ENCODE measurements at regions not wholly inside any gene's neighbourhood (a gene's known extent, or its start where the extent isn't known, plus 50 kb on each side); places are given as distances from the start of the nearest gene placed in this dataset.
"Not testable (repeated sequence)": the region's sequence is repeated elsewhere in the genome, so short reads cannot be mapped to it uniquely, and the experiment has no call there.

GRCh38 chr7:56697058-56697457, 435.2 kb downstream of the ZNF479 start:
- not testable (repeated sequence) for DNase-seq

- no peak for DNase-seq
These were observed 445.9 kb downstream of the ZNF479 start for GRCh38 chr7:56686276-56686859.

GRCh38 chr7:56639173-56639746, 493.0 kb downstream of the ZNF479 start:
- DNase-seq: no peak

- no peak for DNase-seq
These were observed 493.7 kb upstream of the NUPR2 start for GRCh38 chr7:56609852-56610355.

GRCh38 chr7:56605146-56605545, 488.9 kb upstream of the NUPR2 start:
- DNase-seq: no peak

GRCh38 chr7:56578612-56579011, 462.4 kb upstream of the NUPR2 start:
- no peak for DNase-seq

GRCh38 chr7:56570968-56571367, 454.8 kb upstream of the NUPR2 start:
- no peak for DNase-seq

GRCh38 chr7:56538541-56539429, 422.6 kb upstream of the NUPR2 start:
- DNase-seq: no peak

GRCh38 chr7:56537952-56538351, 421.7 kb upstream of the NUPR2 start:
- no peak for DNase-seq

- DNase-seq: no peak
These were observed 421.3 kb upstream of the NUPR2 start for GRCh38 chr7:56537477-56537876.

GRCh38 chr7:56495165-56495564, 378.9 kb upstream of the NUPR2 start:
- DNase-seq: no peak

GRCh38 chr7:56493704-56494450, 377.7 kb upstream of the NUPR2 start:
- DNase-seq: no peak

GRCh38 chr7:56493196-56493595, 377.0 kb upstream of the NUPR2 start:
- no peak for DNase-seq

- DNase-seq: no peak
These were observed 375.6 kb upstream of the NUPR2 start for GRCh38 chr7:56491636-56492425.

- DNase-seq: no peak
These were observed 367.8 kb upstream of the NUPR2 start for GRCh38 chr7:56483861-56484550.

GRCh38 chr7:56483153-56483552, 366.9 kb upstream of the NUPR2 start:
- DNase-seq: no peak

GRCh38 chr7:56479748-56480147, 363.5 kb upstream of the NUPR2 start:
- no peak for DNase-seq

GRCh38 chr7:56479136-56479535, 362.9 kb upstream of the NUPR2 start:
- no peak for DNase-seq

GRCh38 chr7:56474271-56474670, 358.1 kb upstream of the NUPR2 start:
- no peak for DNase-seq

GRCh38 chr7:56471811-56472210, 355.6 kb upstream of the NUPR2 start:
- no peak for DNase-seq
